Neural cell (in vitro differentiated cells): ENCODE measurements at regions not wholly inside any gene's neighbourhood (a gene's known extent, or its start where the extent isn't known, plus 50 kb on each side); places are given as distances from the start of the nearest gene placed in this dataset.
A peak's percentile ranks its signal among the peaks of the same experiment; 100 is the strongest.

Source experiments
- H2AFZ ChIP-seq: fragments of 200-600, 300-800 bp; sonication (generic), shearing (Covaris generic); 2 replicates; pipeline ENCODE4 v1.6.0; 2014; ENCODE audit warnings: low read depth, mild to moderate bottlenecking, antibody characterized with exemption, low read length, moderate library complexity
- H3F3A ChIP-seq: fragments of 200-600 bp; shearing (Covaris generic); 2 replicates; pipeline ENCODE4 v1.6.1; 2016; ENCODE audit warnings: mild to moderate bottlenecking, moderate library complexity, mixed read lengths, antibody characterized with exemption, low read length; ENCODE audit not compliant: insufficient read depth, poor library complexity, severe bottlenecking
- H3K27ac ChIP-seq: fragments of 200-600, 300-800 bp; sonication (generic), shearing (Covaris generic); 2 replicates; pipeline ENCODE4 v1.5.1; 2014; ENCODE audit warnings: mild to moderate bottlenecking, low read length, moderate library complexity
- H3K27me3 ChIP-seq: fragments of 300-800, 200-600 bp; sonication (generic), shearing (Covaris generic); 2 replicates; pipeline ENCODE4 v1.6.0; 2014; ENCODE audit warnings: mild to moderate bottlenecking, low read depth, low read length, moderate library complexity; ENCODE audit not compliant: insufficient read depth
- H3K36me3 ChIP-seq: fragments of 300-800, 200-600 bp; sonication (generic), shearing (Covaris generic); 2 replicates; pipeline ENCODE4 v1.5.1; 2014; ENCODE audit warnings: mild to moderate bottlenecking, antibody characterized with exemption, low read length, moderate library complexity; ENCODE audit not compliant: insufficient read depth
- H3K4me2 ChIP-seq: fragments of 300-800, 200-600 bp; sonication (generic), shearing (Covaris generic); 2 replicates; pipeline ENCODE4 v1.6.0; 2014; ENCODE audit warnings: mild to moderate bottlenecking, low read length
- H3K4me3 ChIP-seq: fragments of 300-800, 200-600 bp; sonication (generic), shearing (Covaris generic); 2 replicates; pipeline ENCODE4 v1.5.1; 2014; ENCODE audit warnings: mild to moderate bottlenecking, low read length, moderate library complexity
- H3K79me2 ChIP-seq: fragments of 200-600 bp; shearing (Covaris generic); replicated peaks from 2 replicates; pipeline ENCODE4 v1.6.0; 2014; ENCODE audit warnings: mild to moderate bottlenecking, low read length, moderate library complexity; ENCODE audit not compliant: insufficient read depth
- H3K9ac ChIP-seq: fragments of 300-800, 200-600 bp; sonication (generic), shearing (Covaris generic); 2 replicates; pipeline ENCODE4 v1.6.1; 2016; ENCODE audit warnings: mild to moderate bottlenecking, low read length, mixed read lengths
- H3K9me2 ChIP-seq: fragments of 200-600 bp; shearing (Covaris generic); 2 replicates; pipeline ENCODE4 v1.6.1; 2016; ENCODE audit warnings: mild to moderate bottlenecking, low read length, mixed read lengths; ENCODE audit not compliant: insufficient read depth
- H3K9me3 ChIP-seq: fragments of 200-600, 300-800 bp; sonication (generic), shearing (Covaris generic); 2 replicates; pipeline ENCODE4 v1.6.1; 2016; ENCODE audit warnings: mild to moderate bottlenecking, mixed run types, low read length, moderate library complexity, mixed read lengths
- H4K20me1 ChIP-seq: fragments of 200-600 bp; shearing (Covaris generic); 2 replicates; pipeline ENCODE4 v1.6.1; 2016; ENCODE audit warnings: mild to moderate bottlenecking, mixed run types; ENCODE audit not compliant: insufficient read depth
- EP300 ChIP-seq: fragments of 450-650 bp; conservative IDR thresholded peaks from 2 replicates; pipeline ENCODE4 v1.6.1; 2014; ENCODE audit warnings: antibody characterized with exemption, mild to moderate bottlenecking, moderate library complexity; ENCODE audit not compliant: poor library complexity, severe bottlenecking
- EZH2 ChIP-seq: fragments of 200-600, 300-800 bp; shearing (Covaris generic), sonication (generic); IDR thresholded peaks from 2 replicates; pipeline ENCODE4 v1.6.1; 2014; ENCODE audit warnings: antibody characterized with exemption, low read length, borderline replicate concordance, mild to moderate bottlenecking; ENCODE audit not compliant: insufficient read depth, poor library complexity, severe bottlenecking
- MXI1 ChIP-seq: fragments of 450-650 bp; conservative IDR thresholded peaks from 2 replicates; pipeline ENCODE4 v1.6.1; 2014; ENCODE audit warnings: antibody characterized with exemption, mild to moderate bottlenecking; ENCODE audit not compliant: poor library complexity, severe bottlenecking
- POLR2AphosphoS5 ChIP-seq: IDR thresholded peaks from 2 replicates; pipeline ENCODE4 v1.6.1; 2012
- RAD21 ChIP-seq: fragments of 450-650 bp; conservative IDR thresholded peaks from 2 replicates; pipeline ENCODE4 v1.6.1; 2014; ENCODE audit warnings: antibody characterized with exemption, mild to moderate bottlenecking, moderate library complexity
- SMC3 ChIP-seq: fragments of 450-650 bp; conservative IDR thresholded peaks from 2 replicates; pipeline ENCODE4 v1.6.1; 2014; ENCODE audit warnings: antibody characterized with exemption, mild to moderate bottlenecking, moderate library complexity; ENCODE audit not compliant: poor library complexity
- TAF1 ChIP-seq: IDR thresholded peaks from 2 replicates; pipeline ENCODE4 v1.6.1; 2012; ENCODE audit warnings: low read depth
- TF ChIP-seq, protein P1 (sequence below): IDR thresholded peaks from 2 replicates; pipeline ENCODE4 v1.6.1; 2012; ENCODE audit warnings: borderline replicate concordance
- TF ChIP-seq, protein P2 (sequence below): fragments of 450-650 bp; IDR thresholded peaks from 2 replicates; pipeline ENCODE4 v1.5.1; 2014; ENCODE audit warnings: antibody characterized with exemption, mild to moderate bottlenecking, moderate library complexity; ENCODE audit not compliant: poor library complexity, severe bottlenecking

DNA sequence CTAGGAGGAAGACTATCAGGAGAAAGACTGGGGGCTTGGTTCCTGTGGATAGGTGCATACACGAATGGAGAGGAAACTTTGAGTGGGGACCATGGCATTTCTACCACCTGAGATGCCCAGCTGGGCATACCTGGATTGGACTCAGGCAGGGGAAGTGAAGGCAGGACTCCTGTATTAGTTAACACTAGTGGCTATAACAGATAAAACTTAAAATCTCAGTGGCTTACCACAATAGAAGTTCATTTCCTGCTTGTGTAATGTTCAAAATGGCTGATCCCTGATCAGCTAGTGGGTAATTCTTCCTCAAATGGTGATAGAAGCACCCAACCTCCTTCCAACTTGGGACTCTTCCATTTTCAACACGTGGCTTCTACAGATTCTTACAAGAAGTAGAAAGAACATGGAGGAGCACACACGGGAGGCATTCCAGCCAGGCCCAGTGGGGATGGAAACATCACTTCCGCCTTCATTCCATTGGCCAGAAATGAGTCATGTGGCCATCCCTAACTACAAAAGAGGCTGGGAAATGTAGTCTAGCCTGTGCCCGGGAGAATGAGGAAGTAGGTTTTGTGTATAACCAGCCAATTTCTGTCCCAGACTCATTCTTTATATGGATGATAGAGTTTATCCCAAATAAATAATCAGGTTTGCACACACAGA lies 112.1 kb downstream of the UTP18 start:
- H2AFZ ChIP-seq = no peak overlapping the region
- no peak overlapping the region for H3K4me3 ChIP-seq
- no peaks in the 10 kb centered on the region for H4K20me1 ChIP-seq
- no peaks in the 10 kb centered on the region for H3K9me2 ChIP-seq
- TF ChIP-seq, protein P1, sequence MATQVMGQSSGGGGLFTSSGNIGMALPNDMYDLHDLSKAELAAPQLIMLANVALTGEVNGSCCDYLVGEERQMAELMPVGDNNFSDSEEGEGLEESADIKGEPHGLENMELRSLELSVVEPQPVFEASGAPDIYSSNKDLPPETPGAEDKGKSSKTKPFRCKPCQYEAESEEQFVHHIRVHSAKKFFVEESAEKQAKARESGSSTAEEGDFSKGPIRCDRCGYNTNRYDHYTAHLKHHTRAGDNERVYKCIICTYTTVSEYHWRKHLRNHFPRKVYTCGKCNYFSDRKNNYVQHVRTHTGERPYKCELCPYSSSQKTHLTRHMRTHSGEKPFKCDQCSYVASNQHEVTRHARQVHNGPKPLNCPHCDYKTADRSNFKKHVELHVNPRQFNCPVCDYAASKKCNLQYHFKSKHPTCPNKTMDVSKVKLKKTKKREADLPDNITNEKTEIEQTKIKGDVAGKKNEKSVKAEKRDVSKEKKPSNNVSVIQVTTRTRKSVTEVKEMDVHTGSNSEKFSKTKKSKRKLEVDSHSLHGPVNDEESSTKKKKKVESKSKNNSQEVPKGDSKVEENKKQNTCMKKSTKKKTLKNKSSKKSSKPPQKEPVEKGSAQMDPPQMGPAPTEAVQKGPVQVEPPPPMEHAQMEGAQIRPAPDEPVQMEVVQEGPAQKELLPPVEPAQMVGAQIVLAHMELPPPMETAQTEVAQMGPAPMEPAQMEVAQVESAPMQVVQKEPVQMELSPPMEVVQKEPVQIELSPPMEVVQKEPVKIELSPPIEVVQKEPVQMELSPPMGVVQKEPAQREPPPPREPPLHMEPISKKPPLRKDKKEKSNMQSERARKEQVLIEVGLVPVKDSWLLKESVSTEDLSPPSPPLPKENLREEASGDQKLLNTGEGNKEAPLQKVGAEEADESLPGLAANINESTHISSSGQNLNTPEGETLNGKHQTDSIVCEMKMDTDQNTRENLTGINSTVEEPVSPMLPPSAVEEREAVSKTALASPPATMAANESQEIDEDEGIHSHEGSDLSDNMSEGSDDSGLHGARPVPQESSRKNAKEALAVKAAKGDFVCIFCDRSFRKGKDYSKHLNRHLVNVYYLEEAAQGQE = no peak
- no peak for TF ChIP-seq SMC3
- no peak for TF ChIP-seq EZH2
- no peak for TF ChIP-seq MXI1
- no peak overlapping the region for H3K9ac ChIP-seq
- no peaks in the 10 kb centered on the region for H3K36me3 ChIP-seq
- H3K4me2 ChIP-seq = no peak overlapping the region
- no peaks in the 10 kb centered on the region for H3K27me3 ChIP-seq
- H3K9me3 ChIP-seq = no peaks in the 10 kb centered on the region
- H3K27ac ChIP-seq = peak overlapping the region; percentile 14
- no peaks in the 10 kb centered on the region for H3F3A ChIP-seq
- no peaks in the 10 kb centered on the region for H3K79me2 ChIP-seq

DNA sequence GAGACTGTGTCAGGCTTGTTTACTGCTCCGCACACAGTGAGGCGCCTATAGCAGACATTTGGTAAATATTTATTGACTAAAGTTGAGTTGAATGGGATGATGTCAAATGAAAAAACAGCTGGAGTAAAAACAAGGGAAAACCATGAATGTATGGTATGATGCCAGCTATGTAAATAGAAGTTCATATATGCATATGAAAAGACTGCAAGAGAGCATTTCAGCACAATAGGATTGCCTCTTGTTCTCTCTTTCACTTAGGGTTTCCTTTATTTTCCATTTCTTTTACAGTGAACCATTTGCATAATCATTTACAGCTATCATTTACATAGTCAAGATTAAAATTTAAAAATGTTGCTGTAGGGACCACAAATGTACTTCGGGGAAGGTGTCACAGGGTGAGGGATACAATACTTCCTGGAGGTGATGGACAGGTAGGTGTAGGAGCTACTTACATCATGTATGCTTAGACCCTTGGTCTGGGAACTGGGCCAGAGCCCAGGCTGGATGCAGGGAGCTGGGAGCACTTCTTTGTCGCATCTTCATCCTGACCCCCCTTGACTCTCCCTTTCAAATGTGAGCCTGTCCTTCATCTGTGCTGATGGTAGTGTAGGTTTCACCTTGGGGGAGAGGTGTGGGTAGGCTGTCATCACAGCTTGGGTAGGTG lies 113.3 kb downstream of the UTP18 start:
- TF ChIP-seq EZH2 (no peak), MXI1 (no peak), SMC3 (no peak), RAD21 (no peak), TAF1 (no peak), EP300 (no peak), POLR2AphosphoS5 (no peak)
- TF ChIP-seq, protein P2, sequence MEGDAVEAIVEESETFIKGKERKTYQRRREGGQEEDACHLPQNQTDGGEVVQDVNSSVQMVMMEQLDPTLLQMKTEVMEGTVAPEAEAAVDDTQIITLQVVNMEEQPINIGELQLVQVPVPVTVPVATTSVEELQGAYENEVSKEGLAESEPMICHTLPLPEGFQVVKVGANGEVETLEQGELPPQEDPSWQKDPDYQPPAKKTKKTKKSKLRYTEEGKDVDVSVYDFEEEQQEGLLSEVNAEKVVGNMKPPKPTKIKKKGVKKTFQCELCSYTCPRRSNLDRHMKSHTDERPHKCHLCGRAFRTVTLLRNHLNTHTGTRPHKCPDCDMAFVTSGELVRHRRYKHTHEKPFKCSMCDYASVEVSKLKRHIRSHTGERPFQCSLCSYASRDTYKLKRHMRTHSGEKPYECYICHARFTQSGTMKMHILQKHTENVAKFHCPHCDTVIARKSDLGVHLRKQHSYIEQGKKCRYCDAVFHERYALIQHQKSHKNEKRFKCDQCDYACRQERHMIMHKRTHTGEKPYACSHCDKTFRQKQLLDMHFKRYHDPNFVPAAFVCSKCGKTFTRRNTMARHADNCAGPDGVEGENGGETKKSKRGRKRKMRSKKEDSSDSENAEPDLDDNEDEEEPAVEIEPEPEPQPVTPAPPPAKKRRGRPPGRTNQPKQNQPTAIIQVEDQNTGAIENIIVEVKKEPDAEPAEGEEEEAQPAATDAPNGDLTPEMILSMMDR = no peak
- TF ChIP-seq, protein P1 = no peak
- no peaks in the 10 kb centered on the region for H3K9me2 ChIP-seq
- H2AFZ ChIP-seq = no peak overlapping the region
- H3K9ac ChIP-seq = no peak overlapping the region
- no peaks in the 10 kb centered on the region for H3K36me3 ChIP-seq
- no peaks in the 10 kb centered on the region for H3K27me3 ChIP-seq
- H3F3A ChIP-seq = no peaks in the 10 kb centered on the region
- H3K27ac ChIP-seq = no peak overlapping the region
- no peaks in the 10 kb centered on the region for H3K79me2 ChIP-seq
- no peaks in the 10 kb centered on the region for H4K20me1 ChIP-seq
- no peaks in the 10 kb centered on the region for H3K9me3 ChIP-seq
- H3K4me3 ChIP-seq = no peak overlapping the region
- H3K4me2 ChIP-seq = no peak overlapping the region
